Right renal pelvis (tissue), 4 donors: ENCODE measurements at regions not wholly inside any gene's neighbourhood (a gene's known extent, or its start where the extent isn't known, plus 50 kb on each side); places are given as distances from the start of the nearest gene placed in this dataset.
A peak's percentile ranks its signal among the peaks of the same experiment; 100 is the strongest.
"Not testable (repeated sequence)": the region's sequence is repeated elsewhere in the genome, so short reads cannot be mapped to it uniquely, and the experiment has no call there.

Source experiments
- DNase-seq, 4 donors: peaks; one replicate each; pipeline ENCODE4 v3.0.0-alpha.2; 2013; ENCODE audit warnings: low read depth in 4 of 4, low spot score in 3 of 4, missing footprints in 1 of 4

- no peak for DNase-seq
These were observed 464.8 kb downstream of the CBLN4 start for GRCh38 chr20:55540486-55540885.

- DNase-seq = no peak
These were observed 465.3 kb downstream of the CBLN4 start for GRCh38 chr20:55540013-55540412.

- DNase-seq = no peak
These were observed 466.9 kb downstream of the CBLN4 start for GRCh38 chr20:55538261-55538908.

- no peak for DNase-seq
These were observed 470.0 kb downstream of the CBLN4 start for GRCh38 chr20:55535366-55535765.

GRCh38 chr20:55533632-55534031, 471.7 kb downstream of the CBLN4 start:
- DNase-seq = no peak

- no peak for DNase-seq
These were observed 474.6 kb downstream of the CBLN4 start for GRCh38 chr20:55530763-55531162.

GRCh38 chr20:55528482-55528881, 476.8 kb downstream of the CBLN4 start:
- no peak for DNase-seq

- no peak for DNase-seq
These were observed 483.0 kb downstream of the CBLN4 start for GRCh38 chr20:55522296-55522815.

GRCh38 chr20:55517584-55517983, 487.7 kb downstream of the CBLN4 start:
- DNase-seq = not testable (repeated sequence)

- no peak for DNase-seq
These were observed 489.5 kb downstream of the CBLN4 start for GRCh38 chr20:55515832-55516231.

GRCh38 chr20:55514531-55514930, 490.8 kb downstream of the CBLN4 start:
- DNase-seq = no peak

- no peak for DNase-seq
These were observed 491.4 kb downstream of the CBLN4 start for GRCh38 chr20:55513954-55514353.

GRCh38 chr20:55500130-55500529, 505.2 kb downstream of the CBLN4 start:
- DNase-seq = no peak

- DNase-seq = no peak
These were observed 516.7 kb downstream of the CBLN4 start for GRCh38 chr20:55488593-55488992.

GRCh38 chr20:55478724-55479450, 526.4 kb downstream of the CBLN4 start:
- no peak for DNase-seq

GRCh38 chr20:55472704-55473103, 532.6 kb downstream of the CBLN4 start:
- no peak for DNase-seq

GRCh38 chr20:55471052-55472006, 534.0 kb downstream of the CBLN4 start:
- no peak for DNase-seq

GRCh38 chr20:55469074-55469473, 536.2 kb downstream of the CBLN4 start:
- DNase-seq = no peak

GRCh38 chr20:55461519-55461918, 543.8 kb downstream of the CBLN4 start:
- no peak for DNase-seq

GRCh38 chr20:55456316-55456940, 548.9 kb downstream of the CBLN4 start:
- no peak for DNase-seq

GRCh38 chr20:55449091-55449490, 556.2 kb downstream of the CBLN4 start:
- DNase-seq = peak in 1 of 4 donors; percentile 22
